GM12878 (cell line): ENCODE measurements at regions not wholly inside any gene's neighbourhood (a gene's known extent, or its start where the extent isn't known, plus 50 kb on each side); places are given as distances from the start of the nearest gene placed in this dataset.
"Not testable (repeated sequence)": the region's sequence is repeated elsewhere in the genome, so short reads cannot be mapped to it uniquely, and the experiment has no call there.

Experiments used
- ATAC-seq: fragments of 200-7000 bp; cut with Tn5 transposase; 3 replicates; pipeline ENCODE4 v1.9.1; 2020; ENCODE audit warnings: mild to moderate bottlenecking, moderate library complexity
- BruUV-seq: library from RNA; stranded (reverse); fragments of 400-500 nt; replicated peaks from 2 replicates; lab custom pipeline; 2021; lab: Mats Ljungman, UMichigan
- CTCF ChIA-PET: fragments of 300-600 bp; sonication (Branson Sonifier 250); formaldehyde crosslinking; extraction: SDS; loops from one replicate; lab custom pipeline; 2021; ENCODE audit warnings: inconsistent platforms; lab: Yijun Ruan, JAX
- POLR2A ChIA-PET: fragments of 350-600 bp; formaldehyde crosslinking; extraction: SDS; loops from one replicate; lab custom pipeline; 2021; ENCODE audit warnings: inconsistent platforms; lab: Charles Lee
- RAD21 ChIA-PET: fragments of 300-600 bp; sonication (Branson Sonifier 250); formaldehyde crosslinking; loops from one replicate; lab custom pipeline; 2023; ENCODE audit warnings: antibody characterized with exemption; ENCODE audit not compliant: unreplicated experiment; lab: Charles Lee
- SMC1A ChIA-PET: fragments of 300-600 bp; sonication (Branson Sonifier 250); formaldehyde crosslinking; loops from one replicate; lab custom pipeline; 2023; ENCODE audit not compliant: unreplicated experiment, uncharacterized antibody; lab: Charles Lee
- DNase-seq: peaks from one replicate; pipeline ENCODE4 v3.0.0-alpha.2; 2011; ENCODE audit warnings: low read depth, low spot score
- FAIRE-seq: peaks from 3 replicates; lab custom pipeline; 2011; peaks lifted over from hg19 to GRCh38; lab: Jason Lieb, UNC
- H2AFZ ChIP-seq: 2 replicates; pipeline ENCODE4 v1.6.0; 2011; ENCODE audit warnings: low read depth, low read length, control low read depth; ENCODE audit not compliant: control insufficient read depth
- H3K27ac ChIP-seq: 2 replicates; pipeline ENCODE4 v1.5.1; 2011; ENCODE audit warnings: control low read depth; ENCODE audit not compliant: control insufficient read depth, insufficient read depth
- H3K27me3 ChIP-seq, 2 experiments: replicated peaks in 1 of 2; 2 replicates each; pipeline versions ENCODE4 v1.6.0 to v1.6.1; 2011; ENCODE audit warnings: low read length in 1 of 2; ENCODE audit not compliant: control insufficient read depth in 2 of 2, insufficient read depth in 2 of 2
- H3K36me3 ChIP-seq, 2 experiments: 2 replicates each; pipeline ENCODE4 v1.5.1; 2011; ENCODE audit warnings: low read length in 1 of 2; ENCODE audit not compliant: control insufficient read depth in 2 of 2, insufficient read depth in 2 of 2
- H3K4me1 ChIP-seq: 2 replicates; pipeline ENCODE4 v1.6.1; 2011; ENCODE audit warnings: mild to moderate bottlenecking, low read length, moderate library complexity, mixed read lengths; ENCODE audit not compliant: control insufficient read depth, insufficient read depth
- H3K4me2 ChIP-seq: 2 replicates; pipeline ENCODE4 v1.6.0; 2011; ENCODE audit warnings: control low read depth; ENCODE audit not compliant: control insufficient read depth, insufficient read depth
- H3K4me3 ChIP-seq: fragments of 200-600 bp; sonication (generic); 2 replicates; pipeline ENCODE4 v1.5.1; 2016
- H3K79me2 ChIP-seq: 2 replicates; pipeline ENCODE4 v1.6.0; 2011; ENCODE audit warnings: low read length; ENCODE audit not compliant: control insufficient read depth, insufficient read depth
- H3K9ac ChIP-seq: 2 replicates; pipeline ENCODE4 v1.8.0; 2011; ENCODE audit warnings: low read length, control low read depth, mixed read lengths; ENCODE audit not compliant: control insufficient read depth, insufficient read depth
- H3K9me3 ChIP-seq: replicated peaks from 3 replicates; pipeline ENCODE4 v1.5.1; 2011; ENCODE audit warnings: mild to moderate bottlenecking, low read length; ENCODE audit not compliant: control insufficient read depth, insufficient read depth
- H4K20me1 ChIP-seq: 2 replicates; pipeline ENCODE4 v1.6.0; 2011; ENCODE audit not compliant: control insufficient read depth, insufficient read depth
- ASH2L ChIP-seq: fragments of 300-600, 200-600 bp; sonication (generic); IDR thresholded peaks from 2 replicates; pipeline ENCODE4 v1.6.1; 2017; ENCODE audit warnings: low read depth, mild to moderate bottlenecking, borderline replicate concordance
- BACH1 ChIP-seq: fragments of 450-650 bp; IDR thresholded peaks from 2 replicates; pipeline ENCODE4 v1.6.1; 2017; ENCODE audit warnings: mild to moderate bottlenecking, borderline replicate concordance
- CEBPB ChIP-seq, 2 experiments: fragments of 150-350 bp in 1 of 2; IDR thresholded peaks; 2 replicates each; pipeline ENCODE4 v1.6.1; 2012 to 2014; ENCODE audit warnings: low read depth in 2 of 2, low read length in 2 of 2, borderline replicate concordance in 1 of 2, inconsistent platforms in 1 of 2
- CREB1 ChIP-seq: IDR thresholded peaks from 2 replicates; pipeline ENCODE4 v1.6.1; 2012; ENCODE audit warnings: low read depth, mild to moderate bottlenecking, inconsistent platforms
- E2F8 ChIP-seq: fragments of 450-650 bp; IDR thresholded peaks from 2 replicates; pipeline ENCODE4 v1.6.1; 2018; ENCODE audit warnings: mild to moderate bottlenecking, low read depth, moderate library complexity; ENCODE audit not compliant: partially characterized antibody
- HDAC2 ChIP-seq: fragments of 200-600 bp; sonication (generic); IDR thresholded peaks from 2 replicates; pipeline ENCODE4 v1.6.1; 2017
- SMAD5 ChIP-seq: IDR thresholded peaks from 2 replicates; pipeline ENCODE4 v1.6.1; 2016; ENCODE audit warnings: antibody characterized with exemption, low read depth
- SUZ12 ChIP-seq: fragments of 200-600 bp; sonication (generic); IDR thresholded peaks from one replicate; pipeline ENCODE4 v1.6.1; 2018; ENCODE audit warnings: antibody characterized with exemption, mild to moderate bottlenecking; ENCODE audit not compliant: unreplicated experiment
- TCF7 ChIP-seq: IDR thresholded peaks from 2 replicates; pipeline ENCODE4 v1.6.1; 2014; ENCODE audit warnings: antibody characterized with exemption, borderline replicate concordance
- ZBTB40 ChIP-seq: fragments of 450-650 bp; IDR thresholded peaks from 2 replicates; pipeline ENCODE4 v1.6.1; 2016; ENCODE audit warnings: mild to moderate bottlenecking, moderate library complexity, borderline replicate concordance
- WGBS: methylation state at CpG from one replicate; pipeline ENCODE4 v1.1.6; 2016; ENCODE audit warnings: low lambda C conversion rate; ENCODE audit not compliant: insufficient replicate concordance, insufficient coverage; ENCODE audit errors: missing lambda C conversion rate; 5-methylcytosine and 5-hydroxymethylcytosine counted together
- in situ Hi-C: fragments of 300-500 bp; cut with MboI; formaldehyde crosslinking; loops from 9 replicates; pipeline ENCODE4 v1.14.3; 2018; ENCODE audit warnings: mixed read lengths
- intact Hi-C: fragments of 100-400 bp; cut with micrococcal nuclease; formaldehyde crosslinking; loops from one replicate; pipeline ENCODE4 v1.14.2; 2022; ENCODE audit not compliant: unreplicated experiment
- TF ChIP-seq, protein P1 (sequence below): fragments of 450-650 bp; IDR thresholded peaks from 2 replicates; pipeline ENCODE4 v1.6.1; 2014; ENCODE audit warnings: mild to moderate bottlenecking

DNA sequence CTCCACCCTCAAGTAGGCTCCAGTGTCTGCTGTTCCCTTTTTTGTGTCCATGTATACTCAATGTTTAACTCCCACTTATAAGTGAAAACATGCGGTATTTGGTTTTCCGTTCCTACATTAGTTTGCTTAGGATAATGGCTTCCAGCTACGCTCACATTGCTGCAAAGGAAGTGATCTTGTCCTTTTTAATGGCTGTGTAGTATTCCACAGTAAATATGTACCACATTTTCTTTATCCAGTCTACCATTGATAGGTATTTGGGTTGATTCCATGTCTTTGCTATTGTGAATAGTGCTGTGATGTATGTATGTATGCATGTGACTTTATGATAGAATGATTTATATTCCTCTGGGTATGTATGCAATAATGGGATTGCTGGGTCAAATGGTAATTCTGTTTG is 144.6 kb downstream of the BRD1 start:
- WGBS = 61% methylated on average over 3 of the region's 3 CpGs
- H4K20me1 ChIP-seq = no peaks in the 10 kb centered on the region
- ChIA-PET CTCF (no interaction called here), SMC1A (no interaction called here), RAD21 (no interaction called here), POLR2A (no interaction called here)
- in situ Hi-C loops (no loop called here), intact Hi-C loops (no loop called here)
- no TSS peak for BruUV-seq
- DNase-seq (no peak), FAIRE-seq (no peak), ATAC-seq (no peak)
- no peaks in the 10 kb centered on the region for H3K27me3 ChIP-seq
- H3K4me2 ChIP-seq = no peak overlapping the region
- TF ChIP-seq SUZ12 (no peak), CEBPB (IDR thresholded peaks at IDR 0.05; ENCODE audit: borderline replicate concordance in 1 of 2, low read depth in 2 of 2, low read length in 2 of 2) (no peak), ASH2L (no peak), HDAC2 (no peak), E2F8 (no peak), BACH1 (no peak), CREB1 (no peak), ZBTB40 (no peak), SMAD5 (no peak), TCF7 (no peak)
- TF ChIP-seq, protein P1, sequence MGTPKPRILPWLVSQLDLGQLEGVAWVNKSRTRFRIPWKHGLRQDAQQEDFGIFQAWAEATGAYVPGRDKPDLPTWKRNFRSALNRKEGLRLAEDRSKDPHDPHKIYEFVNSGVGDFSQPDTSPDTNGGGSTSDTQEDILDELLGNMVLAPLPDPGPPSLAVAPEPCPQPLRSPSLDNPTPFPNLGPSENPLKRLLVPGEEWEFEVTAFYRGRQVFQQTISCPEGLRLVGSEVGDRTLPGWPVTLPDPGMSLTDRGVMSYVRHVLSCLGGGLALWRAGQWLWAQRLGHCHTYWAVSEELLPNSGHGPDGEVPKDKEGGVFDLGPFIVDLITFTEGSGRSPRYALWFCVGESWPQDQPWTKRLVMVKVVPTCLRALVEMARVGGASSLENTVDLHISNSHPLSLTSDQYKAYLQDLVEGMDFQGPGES = no peak
- H3K36me3 ChIP-seq = no peaks in the 10 kb centered on the region
- no peaks in the 10 kb centered on the region; the same call in 2 of the 3 replicates for H3K9me3 ChIP-seq
- H3K4me1 ChIP-seq = no peaks in the 10 kb centered on the region
- no peak overlapping the region for H3K9ac ChIP-seq
- H2AFZ ChIP-seq = no peak overlapping the region
- no peaks in the 10 kb centered on the region for H3K79me2 ChIP-seq
- no peak overlapping the region for H3K27ac ChIP-seq
- H3K4me3 ChIP-seq = no peak overlapping the region

DNA sequence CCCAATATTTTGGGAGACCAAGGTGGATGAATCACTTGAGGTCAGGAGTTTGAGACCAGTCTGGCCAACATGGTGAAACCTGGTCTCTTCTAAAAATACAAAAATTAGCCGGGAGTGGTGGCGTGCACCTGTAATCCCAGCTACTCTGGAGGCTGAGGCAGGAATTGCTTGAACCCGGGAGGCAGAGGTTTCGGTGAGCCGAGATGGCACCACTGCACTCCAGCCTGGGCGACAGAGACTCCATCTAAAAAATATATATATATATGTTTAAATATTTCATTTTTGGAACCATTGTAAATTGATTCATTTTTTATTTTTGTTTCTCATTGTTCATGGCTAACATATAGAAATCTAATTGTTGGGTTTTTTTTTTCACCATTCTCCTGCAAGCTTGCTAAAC is 146.9 kb downstream of the BRD1 start:
- H3K4me3 ChIP-seq, H3K36me3 ChIP-seq, H3K79me2 ChIP-seq, H3K9ac ChIP-seq, intact Hi-C loops, POLR2A ChIA-PET, SMC1A ChIA-PET, in situ Hi-C loops, H3K4me1 ChIP-seq, H3K27ac ChIP-seq, FAIRE-seq, H3K27me3 ChIP-seq, ATAC-seq, RAD21 ChIA-PET, CTCF ChIA-PET, H3K4me2 ChIP-seq, DNase-seq, H2AFZ ChIP-seq, H4K20me1 ChIP-seq, BruUV-seq, H3K9me3 ChIP-seq: not testable (repeated sequence)
- 46% methylated on average over 6 of the region's 6 CpGs for WGBS
